Loucy (cell line): ENCODE measurements at regions not wholly inside any gene's neighbourhood (a gene's known extent, or its start where the extent isn't known, plus 50 kb on each side); places are given as distances from the start of the nearest gene placed in this dataset.
A peak's percentile ranks its signal among the peaks of the same experiment; 100 is the strongest.

Experiments used
- H2AFZ ChIP-seq: fragments of 200-600 bp; sonication (generic); 2 replicates; pipeline ENCODE4 v1.6.0; 2016; ENCODE audit warnings: antibody characterized with exemption, mild to moderate bottlenecking, low read length, moderate library complexity
- H3F3A ChIP-seq: fragments of 200-600 bp; 2 replicates; pipeline ENCODE4 v1.6.0; 2016; ENCODE audit warnings: antibody characterized with exemption, low read depth, mild to moderate bottlenecking
- H3K27me3 ChIP-seq: fragments of 200-600 bp; sonication (generic); 2 replicates; pipeline ENCODE4 v1.6.1; 2014; ENCODE audit warnings: low read length, mild to moderate bottlenecking; ENCODE audit not compliant: insufficient read depth, poor library complexity, severe bottlenecking
- H3K36me3 ChIP-seq: fragments of 200-600 bp; sonication (generic); 2 replicates; pipeline ENCODE4 v1.6.1; 2016; ENCODE audit warnings: low read length; ENCODE audit not compliant: insufficient read depth
- H3K4me1 ChIP-seq: fragments of 200-600 bp; sonication (generic); 2 replicates; pipeline ENCODE4 v1.5.1; 2014; ENCODE audit warnings: low read length, mild to moderate bottlenecking; ENCODE audit not compliant: insufficient read depth, poor library complexity, severe bottlenecking
- H3K4me2 ChIP-seq: fragments of 200-600 bp; sonication (generic); 2 replicates; pipeline ENCODE4 v1.6.0; 2014; ENCODE audit warnings: antibody characterized with exemption, low read length, low read depth, mild to moderate bottlenecking; ENCODE audit not compliant: poor library complexity, severe bottlenecking
- H3K4me3 ChIP-seq: fragments of 200-600 bp; sonication (generic); 2 replicates; pipeline ENCODE4 v1.5.1; 2014; ENCODE audit warnings: low read length, mild to moderate bottlenecking, mixed read lengths; ENCODE audit not compliant: poor library complexity, severe bottlenecking
- H3K79me2 ChIP-seq: fragments of 200-600 bp; sonication (generic); 2 replicates; pipeline ENCODE4 v1.6.1; 2014; ENCODE audit warnings: low read length; ENCODE audit not compliant: insufficient read depth
- H3K9ac ChIP-seq: fragments of 200-600 bp; sonication (generic); 2 replicates; pipeline ENCODE4 v1.6.0; 2014; ENCODE audit warnings: mild to moderate bottlenecking, low read depth, low read length, moderate library complexity; ENCODE audit not compliant: poor library complexity, severe bottlenecking
- H3K9me2 ChIP-seq: fragments of 200-600 bp; sonication (generic); replicated peaks from 2 replicates; pipeline ENCODE4 v1.6.1; 2016; ENCODE audit warnings: low read depth, low read length, mixed read lengths
- H3K9me3 ChIP-seq: fragments of 200-600 bp; sonication (generic); 2 replicates; pipeline ENCODE4 v1.6.1; 2014; ENCODE audit warnings: mild to moderate bottlenecking, antibody characterized with exemption, low read length, low read depth; ENCODE audit not compliant: insufficient read depth
- H4K20me1 ChIP-seq: fragments of 200-600 bp; sonication (generic); 2 replicates; pipeline ENCODE4 v1.6.0; 2014; ENCODE audit warnings: antibody characterized with exemption, low read length, mild to moderate bottlenecking; ENCODE audit not compliant: insufficient read depth, poor library complexity, severe bottlenecking
- CTCF ChIP-seq: fragments of 200-600 bp; sonication (generic); conservative IDR thresholded peaks from 2 replicates; pipeline ENCODE4 v1.5.1; 2014; ENCODE audit warnings: mild to moderate bottlenecking, antibody characterized with exemption, low read length
- EZH2phosphoT487 ChIP-seq: fragments of 200-600 bp; IDR thresholded peaks from 2 replicates; pipeline ENCODE4 v1.6.1; 2018; ENCODE audit warnings: antibody characterized with exemption, mild to moderate bottlenecking, moderate library complexity, borderline replicate concordance

- H4K20me1 ChIP-seq = no peaks in the 10 kb centered on the region
- H2AFZ ChIP-seq = no peak overlapping the region
- no peaks in the 10 kb centered on the region for H3K79me2 ChIP-seq
- no peak overlapping the region for H3K4me2 ChIP-seq
- TF ChIP-seq CTCF = no peak
- no peaks in the 10 kb centered on the region for H3K36me3 ChIP-seq
- no peak overlapping the region for H3K4me3 ChIP-seq
- H3K9me3 ChIP-seq = no peaks in the 10 kb centered on the region
- H3K27me3 ChIP-seq = no peaks in the 10 kb centered on the region
- no peaks in the 10 kb centered on the region for H3K4me1 ChIP-seq
- no peaks in the 10 kb centered on the region for H3F3A ChIP-seq
- H3K9ac ChIP-seq = no peak overlapping the region
- H3K9me2 ChIP-seq = no peaks in the 10 kb centered on the region
These were observed 123.6 kb upstream of the XIRP2 start for GRCh38 chr2:166764702-166765101.

GRCh38 chr2:166764216-166764615, 124.1 kb upstream of the XIRP2 start:
- Histone ChIP-seq H2AFZ (peak overlapping the region; percentile 56; the same call in 1 of the 2 replicates), H3K4me2 (no peak overlapping the region)

GRCh38 chr2:166762746-166763145, 125.5 kb upstream of the XIRP2 start:
- Histone ChIP-seq H3K4me1 (no peaks in the 10 kb centered on the region), H3K79me2 (no peaks in the 10 kb centered on the region), H2AFZ (no peak overlapping the region), H3K27me3 (no peaks in the 10 kb centered on the region), H3K4me3 (no peak overlapping the region), H3K9me3 (no peaks in the 10 kb centered on the region), H3K9ac (no peak overlapping the region), H3K4me2 (no peak overlapping the region), H3F3A (no peaks in the 10 kb centered on the region), H3K36me3 (no peaks in the 10 kb centered on the region), H4K20me1 (no peaks in the 10 kb centered on the region), H3K9me2 (no peaks in the 10 kb centered on the region)
- TF ChIP-seq CTCF (no peak), EZH2phosphoT487 (no peak)

More at GRCh38 chr2:166764216-166764615, 124.1 kb upstream of the XIRP2 start:
- no peak for TF ChIP-seq CTCF
- TF ChIP-seq EZH2phosphoT487 = no peak
- H3K9me2 ChIP-seq = no peaks in the 10 kb centered on the region
- H3K36me3 ChIP-seq = no peaks in the 10 kb centered on the region
- no peaks in the 10 kb centered on the region for H4K20me1 ChIP-seq
- H3F3A ChIP-seq = no peaks in the 10 kb centered on the region
- H3K27me3 ChIP-seq = no peaks in the 10 kb centered on the region
- H3K79me2 ChIP-seq = no peaks in the 10 kb centered on the region
- H3K9ac ChIP-seq = no peak overlapping the region
- H3K9me3 ChIP-seq = no peaks in the 10 kb centered on the region
- no peak overlapping the region for H3K4me3 ChIP-seq
- H3K4me1 ChIP-seq = no peaks in the 10 kb centered on the region
